OCI-LY3 (cell line): ENCODE measurements at regions not wholly inside any gene's neighbourhood (a gene's known extent, or its start where the extent isn't known, plus 50 kb on each side); places are given as distances from the start of the nearest gene placed in this dataset.

Experiments used
- EZH2phosphoT487 ChIP-seq: fragments of 200-600 bp; shearing (Covaris generic); IDR thresholded peaks from 2 replicates; pipeline ENCODE4 v1.6.1; 2018; ENCODE audit warnings: antibody characterized with exemption, mixed run types, low read depth
- TF ChIP-seq, protein P1 (sequence below): fragments of 200-600, 300-600 bp; sonication (generic); IDR thresholded peaks from 2 replicates; pipeline ENCODE4 v1.5.1; 2014; ENCODE audit warnings: antibody characterized with exemption, low read length, low read depth

DNA sequence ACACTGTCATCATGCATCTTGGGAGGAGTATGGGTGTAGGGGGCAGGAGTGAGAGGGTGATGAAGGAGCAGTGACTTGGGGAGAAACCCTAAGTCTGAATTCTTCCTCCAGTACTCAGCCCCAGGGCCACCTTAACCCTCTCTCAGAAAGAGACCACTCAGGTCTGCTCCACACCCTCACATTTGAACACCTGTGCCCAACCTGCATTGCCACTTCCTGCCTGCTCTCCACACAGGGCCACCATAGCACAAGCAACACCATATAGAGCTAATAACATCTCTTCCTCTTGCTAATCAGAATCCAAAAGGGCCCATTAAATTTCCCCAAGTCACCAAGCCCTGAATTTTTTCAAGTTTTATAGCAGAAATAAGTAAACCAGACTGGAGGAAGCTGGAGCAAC, 278.7 kb downstream of the KDM5D start:
- TF ChIP-seq, protein P1, sequence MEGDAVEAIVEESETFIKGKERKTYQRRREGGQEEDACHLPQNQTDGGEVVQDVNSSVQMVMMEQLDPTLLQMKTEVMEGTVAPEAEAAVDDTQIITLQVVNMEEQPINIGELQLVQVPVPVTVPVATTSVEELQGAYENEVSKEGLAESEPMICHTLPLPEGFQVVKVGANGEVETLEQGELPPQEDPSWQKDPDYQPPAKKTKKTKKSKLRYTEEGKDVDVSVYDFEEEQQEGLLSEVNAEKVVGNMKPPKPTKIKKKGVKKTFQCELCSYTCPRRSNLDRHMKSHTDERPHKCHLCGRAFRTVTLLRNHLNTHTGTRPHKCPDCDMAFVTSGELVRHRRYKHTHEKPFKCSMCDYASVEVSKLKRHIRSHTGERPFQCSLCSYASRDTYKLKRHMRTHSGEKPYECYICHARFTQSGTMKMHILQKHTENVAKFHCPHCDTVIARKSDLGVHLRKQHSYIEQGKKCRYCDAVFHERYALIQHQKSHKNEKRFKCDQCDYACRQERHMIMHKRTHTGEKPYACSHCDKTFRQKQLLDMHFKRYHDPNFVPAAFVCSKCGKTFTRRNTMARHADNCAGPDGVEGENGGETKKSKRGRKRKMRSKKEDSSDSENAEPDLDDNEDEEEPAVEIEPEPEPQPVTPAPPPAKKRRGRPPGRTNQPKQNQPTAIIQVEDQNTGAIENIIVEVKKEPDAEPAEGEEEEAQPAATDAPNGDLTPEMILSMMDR, result no peak
- TF ChIP-seq EZH2phosphoT487, result no peak
